ENCODE measurements at regions not wholly inside any gene's neighbourhood (a gene's known extent, or its start where the extent isn't known, plus 50 kb on each side); places are given as distances from the start of the nearest gene placed in this dataset.

DNA sequence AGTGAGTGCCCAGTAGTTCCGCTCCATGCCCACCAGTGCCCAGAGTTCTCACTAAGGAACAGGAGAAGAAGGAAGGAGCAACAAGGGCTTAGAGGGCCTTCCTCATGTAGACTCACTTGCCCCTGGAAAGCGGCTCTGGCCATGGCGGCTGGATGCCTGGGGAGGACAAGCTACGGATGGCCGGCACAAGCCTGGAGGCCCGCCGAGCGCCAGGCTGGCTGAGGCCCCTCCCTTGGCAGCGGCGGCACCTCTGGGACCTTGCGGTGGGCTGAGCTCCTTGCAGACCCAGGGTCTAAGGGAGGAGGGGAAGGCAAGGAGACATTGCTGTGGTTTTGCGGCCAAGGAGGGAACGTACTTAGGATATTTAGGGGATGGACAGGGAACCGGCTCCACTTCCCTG lies 160.1 kb downstream of the SALL1 start:
- H3K4me2 ChIP-seq (ENCODE audit: low read length), result no peak overlapping the region
- no peaks in the 10 kb centered on the region for H3K36me3 ChIP-seq (ENCODE audit: control insufficient read depth, insufficient read depth, low read length)
- H2BK120ac ChIP-seq (ENCODE audit: low read depth, low read length), result no peak overlapping the region
- H2AK5ac ChIP-seq (ENCODE audit: low read length), result no peak overlapping the region
- H3K23ac ChIP-seq (ENCODE audit: low read length), result no peak overlapping the region
- no peak overlapping the region for H3K56ac ChIP-seq (ENCODE audit: low read length)
- DNase-seq, result no peak
- H4K5ac ChIP-seq (ENCODE audit: low read length), result no peak overlapping the region
- H2BK5ac ChIP-seq (ENCODE audit: low read length), result no peak overlapping the region
- H4K8ac ChIP-seq (ENCODE audit: low read depth, low read length), result no peak overlapping the region
- no peak overlapping the region for H3K4ac ChIP-seq (ENCODE audit: low read depth, low read length)
- H3K18ac ChIP-seq (ENCODE audit: low read length), result no peak overlapping the region
- WGBS (ENCODE audit: extremely low coverage, insufficient coverage, low lambda C conversion rate), result no CpG with 5 or more reads among the region's 14 CpGs
- H3K27me3 ChIP-seq (ENCODE audit: insufficient read depth, low read length, poor library complexity), result no peaks in the 10 kb centered on the region
- no peaks in the 10 kb centered on the region for H3K4me1 ChIP-seq (ENCODE audit: control insufficient read depth, low read depth, low read length)
- H3K79me1 ChIP-seq (ENCODE audit: low read length), result no peaks in the 10 kb centered on the region
- no peak overlapping the region for H3K9ac ChIP-seq (ENCODE audit: low read length)
- H2BK15ac ChIP-seq (replicated peaks; ENCODE audit: low read depth), result no peak overlapping the region
- no peaks in the 10 kb centered on the region for H3K79me2 ChIP-seq (ENCODE audit: control insufficient read depth, insufficient read depth, low read length)
- no peak overlapping the region for H3K27ac ChIP-seq (ENCODE audit: low read depth, low read length)
- no peak overlapping the region for H3K4me3 ChIP-seq (ENCODE audit: low read length)

DNA sequence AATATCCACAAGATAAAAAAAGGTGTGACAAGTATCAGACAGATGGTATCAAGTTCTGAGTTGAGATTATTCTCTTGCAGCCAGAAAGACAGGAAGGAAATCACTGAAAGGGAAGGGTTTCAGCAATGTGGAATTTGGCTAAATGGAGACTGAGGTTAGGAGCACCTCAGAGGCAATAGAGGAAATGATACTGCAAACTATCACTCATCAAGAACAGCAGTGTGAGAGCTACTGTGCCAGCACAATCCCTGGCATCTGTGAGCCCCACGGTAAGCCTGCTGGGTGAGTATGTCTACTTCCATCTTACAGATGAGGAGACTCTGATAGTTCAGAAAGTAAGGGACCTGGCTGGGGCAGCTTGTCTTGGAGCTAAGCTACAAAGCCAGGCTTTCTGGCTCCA lies 162.0 kb downstream of the SALL1 start:
- H2AK5ac ChIP-seq (ENCODE audit: low read length), result no peak overlapping the region
- DNase-seq, result no peak

GRCh38 chr16:50988441-50988840 lies 162.6 kb downstream of the SALL1 start:
- Histone ChIP-seq H2AK5ac (ENCODE audit: low read length) (no peak overlapping the region), H3K23ac (ENCODE audit: low read length) (no peak overlapping the region), H3K79me2 (ENCODE audit: control insufficient read depth, insufficient read depth, low read length) (no peaks in the 10 kb centered on the region), H4K5ac (ENCODE audit: low read length) (no peak overlapping the region), H3K4me2 (ENCODE audit: low read length) (no peak overlapping the region), H3K27me3 (ENCODE audit: insufficient read depth, low read length, poor library complexity) (no peaks in the 10 kb centered on the region), H3K36me3 (ENCODE audit: control insufficient read depth, insufficient read depth, low read length) (no peaks in the 10 kb centered on the region), H3K4me1 (ENCODE audit: control insufficient read depth, low read depth, low read length) (no peaks in the 10 kb centered on the region), H3K56ac (ENCODE audit: low read length) (no peak overlapping the region), H2BK15ac (replicated peaks; ENCODE audit: low read depth) (no peak overlapping the region), H3K9ac (ENCODE audit: low read length) (no peak overlapping the region), H2BK5ac (ENCODE audit: low read length) (no peak overlapping the region), H2BK120ac (ENCODE audit: low read depth, low read length) (no peak overlapping the region), H3K4me3 (ENCODE audit: low read length) (no peak overlapping the region), H4K8ac (ENCODE audit: low read depth, low read length) (no peak overlapping the region), H3K18ac (ENCODE audit: low read length) (no peak overlapping the region), H3K4ac (ENCODE audit: low read depth, low read length) (no peak overlapping the region), H3K27ac (ENCODE audit: low read depth, low read length) (no peak overlapping the region), H3K79me1 (ENCODE audit: low read length) (no peaks in the 10 kb centered on the region)
- no CpG with 5 or more reads among the region's 3 CpGs for WGBS (ENCODE audit: extremely low coverage, insufficient coverage, low lambda C conversion rate)
- no peak for DNase-seq

More for the DNA sequence above, 162.0 kb downstream of the SALL1 start:
- no peak overlapping the region for H4K8ac ChIP-seq (ENCODE audit: low read depth, low read length)
- no peak overlapping the region for H3K27ac ChIP-seq (ENCODE audit: low read depth, low read length)
- H3K27me3 ChIP-seq (ENCODE audit: insufficient read depth, low read length, poor library complexity), result no peaks in the 10 kb centered on the region
- WGBS (ENCODE audit: extremely low coverage, insufficient coverage, low lambda C conversion rate), result no CpG with 5 or more reads among the region's 1 CpG
- H2BK120ac ChIP-seq (ENCODE audit: low read depth, low read length), result no peak overlapping the region
- no peak overlapping the region for H3K18ac ChIP-seq (ENCODE audit: low read length)
- H3K23ac ChIP-seq (ENCODE audit: low read length), result no peak overlapping the region
- H3K56ac ChIP-seq (ENCODE audit: low read length), result no peak overlapping the region
- H3K36me3 ChIP-seq (ENCODE audit: control insufficient read depth, insufficient read depth, low read length), result no peaks in the 10 kb centered on the region
- no peak overlapping the region for H4K5ac ChIP-seq (ENCODE audit: low read length)
- H3K4ac ChIP-seq (ENCODE audit: low read depth, low read length), result no peak overlapping the region
- H3K79me2 ChIP-seq (ENCODE audit: control insufficient read depth, insufficient read depth, low read length), result no peaks in the 10 kb centered on the region
- no peaks in the 10 kb centered on the region for H3K4me1 ChIP-seq (ENCODE audit: control insufficient read depth, low read depth, low read length)
- H3K4me2 ChIP-seq (ENCODE audit: low read length), result no peak overlapping the region
- H2BK15ac ChIP-seq (replicated peaks; ENCODE audit: low read depth), result no peak overlapping the region
- no peak overlapping the region for H3K9ac ChIP-seq (ENCODE audit: low read length)
- no peak overlapping the region for H2BK5ac ChIP-seq (ENCODE audit: low read length)
- H3K4me3 ChIP-seq (ENCODE audit: low read length), result no peak overlapping the region
- no peaks in the 10 kb centered on the region for H3K79me1 ChIP-seq (ENCODE audit: low read length)

DNA sequence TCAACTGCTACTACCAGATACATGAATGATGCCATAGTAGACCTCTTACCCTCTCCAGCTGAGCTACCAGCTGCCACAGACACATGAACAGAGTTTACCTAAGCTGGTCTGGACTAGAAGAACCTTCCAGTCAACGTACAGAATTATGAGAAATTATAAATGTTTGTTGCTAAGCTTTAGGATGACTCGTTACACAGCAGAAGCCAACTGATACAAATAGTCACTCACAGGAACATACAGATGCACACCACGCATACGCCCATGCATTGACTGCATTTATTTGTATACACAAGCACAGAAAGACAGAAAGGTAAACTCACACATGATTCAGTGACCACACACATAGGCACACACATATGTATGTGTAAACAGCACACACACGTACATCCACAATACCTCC lies 164.6 kb downstream of the SALL1 start:
- Histone ChIP-seq H3K36me3 (ENCODE audit: control insufficient read depth, insufficient read depth, low read length) (no peaks in the 10 kb centered on the region), H3K18ac (ENCODE audit: low read length) (no peak overlapping the region), H3K27ac (ENCODE audit: low read depth, low read length) (no peak overlapping the region), H3K79me1 (ENCODE audit: low read length) (no peaks in the 10 kb centered on the region), H2AK5ac (ENCODE audit: low read length) (no peak overlapping the region), H2BK5ac (ENCODE audit: low read length) (no peak overlapping the region), H3K4me2 (ENCODE audit: low read length) (no peak overlapping the region), H4K5ac (ENCODE audit: low read length) (no peak overlapping the region), H4K8ac (ENCODE audit: low read depth, low read length) (no peak overlapping the region), H3K79me2 (ENCODE audit: control insufficient read depth, insufficient read depth, low read length) (no peaks in the 10 kb centered on the region), H3K4me1 (ENCODE audit: control insufficient read depth, low read depth, low read length) (no peaks in the 10 kb centered on the region), H2BK15ac (replicated peaks; ENCODE audit: low read depth) (no peak overlapping the region), H3K27me3 (ENCODE audit: insufficient read depth, low read length, poor library complexity) (no peaks in the 10 kb centered on the region), H3K56ac (ENCODE audit: low read length) (no peak overlapping the region), H3K9ac (ENCODE audit: low read length) (no peak overlapping the region), H3K4me3 (ENCODE audit: low read length) (no peak overlapping the region), H2BK120ac (ENCODE audit: low read depth, low read length) (no peak overlapping the region), H3K4ac (ENCODE audit: low read depth, low read length) (no peak overlapping the region), H3K23ac (ENCODE audit: low read length) (no peak overlapping the region)
- no CpG with 5 or more reads among the region's 5 CpGs for WGBS (ENCODE audit: extremely low coverage, insufficient coverage, low lambda C conversion rate)
- DNase-seq, result no peak

DNA sequence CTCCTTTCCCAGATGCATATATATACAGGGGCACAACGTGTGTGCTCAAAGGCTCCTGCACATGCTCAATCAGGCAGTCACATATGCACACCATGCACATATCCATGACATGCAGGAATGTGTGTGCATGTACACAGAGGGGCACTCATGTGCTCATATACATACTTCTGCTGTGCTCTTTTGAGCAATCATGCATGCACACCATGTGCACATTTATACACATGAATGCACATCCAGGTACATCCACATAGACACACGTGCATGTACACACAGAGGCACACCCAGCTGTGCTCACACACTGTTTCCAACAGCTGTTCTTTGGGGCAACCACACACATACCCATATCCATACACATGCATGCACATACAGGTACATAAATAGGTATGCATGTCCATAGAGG lies 165.3 kb downstream of the SALL1 start:
- H4K5ac ChIP-seq (ENCODE audit: low read length), result no peak overlapping the region
- H3K23ac ChIP-seq (ENCODE audit: low read length), result no peak overlapping the region
- H3K27ac ChIP-seq (ENCODE audit: low read depth, low read length), result no peak overlapping the region
- no peaks in the 10 kb centered on the region for H3K79me1 ChIP-seq (ENCODE audit: low read length)
- no peak overlapping the region for H3K4me2 ChIP-seq (ENCODE audit: low read length)
- H3K4me1 ChIP-seq (ENCODE audit: control insufficient read depth, low read depth, low read length), result no peaks in the 10 kb centered on the region
- no peak overlapping the region for H4K8ac ChIP-seq (ENCODE audit: low read depth, low read length)
- H3K36me3 ChIP-seq (ENCODE audit: control insufficient read depth, insufficient read depth, low read length), result no peaks in the 10 kb centered on the region
- H2BK15ac ChIP-seq (replicated peaks; ENCODE audit: low read depth), result no peak overlapping the region
- no peak overlapping the region for H3K18ac ChIP-seq (ENCODE audit: low read length)
- no peak for DNase-seq
- no peak overlapping the region for H3K56ac ChIP-seq (ENCODE audit: low read length)
- no CpG with 5 or more reads among the region's 2 CpGs for WGBS (ENCODE audit: extremely low coverage, insufficient coverage, low lambda C conversion rate)
- no peak overlapping the region for H3K4me3 ChIP-seq (ENCODE audit: low read length)
- no peak overlapping the region for H3K9ac ChIP-seq (ENCODE audit: low read length)
- H3K27me3 ChIP-seq (ENCODE audit: insufficient read depth, low read length, poor library complexity), result no peaks in the 10 kb centered on the region
- H2BK120ac ChIP-seq (ENCODE audit: low read depth, low read length), result no peak overlapping the region
- H2AK5ac ChIP-seq (ENCODE audit: low read length), result no peak overlapping the region
- H2BK5ac ChIP-seq (ENCODE audit: low read length), result no peak overlapping the region
- H3K4ac ChIP-seq (ENCODE audit: low read depth, low read length), result no peak overlapping the region
- no peaks in the 10 kb centered on the region for H3K79me2 ChIP-seq (ENCODE audit: control insufficient read depth, insufficient read depth, low read length)

- no peak for DNase-seq
- H3K4me3 ChIP-seq (ENCODE audit: low read length), result no peak overlapping the region
- H2AK5ac ChIP-seq (ENCODE audit: low read length), result no peak overlapping the region
- no peak overlapping the region for H2BK120ac ChIP-seq (ENCODE audit: low read depth, low read length)
- no peak overlapping the region for H3K9ac ChIP-seq (ENCODE audit: low read length)
- H3K56ac ChIP-seq (ENCODE audit: low read length), result no peak overlapping the region
- no peaks in the 10 kb centered on the region for H3K36me3 ChIP-seq (ENCODE audit: control insufficient read depth, insufficient read depth, low read length)
- no peak overlapping the region for H3K23ac ChIP-seq (ENCODE audit: low read length)
- no peaks in the 10 kb centered on the region for H3K4me1 ChIP-seq (ENCODE audit: control insufficient read depth, low read depth, low read length)
- H2BK15ac ChIP-seq (replicated peaks; ENCODE audit: low read depth), result no peak overlapping the region
- no peaks in the 10 kb centered on the region for H3K79me1 ChIP-seq (ENCODE audit: low read length)
- H3K18ac ChIP-seq (ENCODE audit: low read length), result no peak overlapping the region
- no CpG with 5 or more reads among the region's 6 CpGs for WGBS (ENCODE audit: extremely low coverage, insufficient coverage, low lambda C conversion rate)
- no peaks in the 10 kb centered on the region for H3K79me2 ChIP-seq (ENCODE audit: control insufficient read depth, insufficient read depth, low read length)
- H2BK5ac ChIP-seq (ENCODE audit: low read length), result no peak overlapping the region
- no peak overlapping the region for H3K4ac ChIP-seq (ENCODE audit: low read depth, low read length)
- no peak overlapping the region for H3K27ac ChIP-seq (ENCODE audit: low read depth, low read length)
- H4K8ac ChIP-seq (ENCODE audit: low read depth, low read length), result no peak overlapping the region
- H3K4me2 ChIP-seq (ENCODE audit: low read length), result no peak overlapping the region
- H4K5ac ChIP-seq (ENCODE audit: low read length), result no peak overlapping the region
- H3K27me3 ChIP-seq (ENCODE audit: insufficient read depth, low read length, poor library complexity), result no peaks in the 10 kb centered on the region
Measured at GRCh38 chr16:50984688-50985087, 166.4 kb downstream of the SALL1 start.
